HL-60 (cell line): ENCODE measurements at regions not wholly inside any gene's neighbourhood (a gene's known extent, or its start where the extent isn't known, plus 50 kb on each side); places are given as distances from the start of the nearest gene placed in this dataset.

Source experiments
- DNase-seq, 2 experiments: peaks; one replicate each; pipeline ENCODE4 v3.0.0-alpha.2; 2010 to 2020; ENCODE audit warnings: low read depth in 1 of 2, low spot score in 1 of 2
- H3K27ac ChIP-seq: fragments of 250-450 bp; sonication (Bioruptor Pico); replicated peaks from 2 replicates; pipeline ENCODE4 v1.5.1; 2020; ENCODE audit warnings: mild to moderate bottlenecking, moderate library complexity
- H3K27me3 ChIP-seq: fragments of 250-450 bp; sonication (Bioruptor Pico); 2 replicates; pipeline ENCODE4 v1.5.1; 2021; ENCODE audit warnings: mild to moderate bottlenecking, moderate library complexity; ENCODE audit not compliant: insufficient read depth, poor library complexity, severe bottlenecking
- H3K4me3 ChIP-seq: replicated peaks from 2 replicates; pipeline ENCODE4 v1.5.1; 2011; ENCODE audit warnings: mild to moderate bottlenecking, control low read depth, low read length; ENCODE audit not compliant: insufficient read depth
- GABPA ChIP-seq: IDR thresholded peaks from 2 replicates; pipeline ENCODE4 v1.6.1; 2012; ENCODE audit warnings: low read depth
- SPI1 ChIP-seq: IDR thresholded peaks from 2 replicates; pipeline ENCODE4 v1.6.1; 2012; ENCODE audit warnings: low read depth, mild to moderate bottlenecking, borderline replicate concordance
- TF ChIP-seq, protein P1 (sequence below): IDR thresholded peaks from one replicate; pipeline ENCODE4 v1.5.1; 2011; ENCODE audit warnings: low read length, control low read depth, inconsistent platforms; ENCODE audit not compliant: insufficient read depth
- TF ChIP-seq, protein P2 (sequence below): IDR thresholded peaks from 2 replicates; pipeline ENCODE4 v1.6.1; 2012; ENCODE audit warnings: low read depth; ENCODE audit not compliant: insufficient replicate concordance

DNA sequence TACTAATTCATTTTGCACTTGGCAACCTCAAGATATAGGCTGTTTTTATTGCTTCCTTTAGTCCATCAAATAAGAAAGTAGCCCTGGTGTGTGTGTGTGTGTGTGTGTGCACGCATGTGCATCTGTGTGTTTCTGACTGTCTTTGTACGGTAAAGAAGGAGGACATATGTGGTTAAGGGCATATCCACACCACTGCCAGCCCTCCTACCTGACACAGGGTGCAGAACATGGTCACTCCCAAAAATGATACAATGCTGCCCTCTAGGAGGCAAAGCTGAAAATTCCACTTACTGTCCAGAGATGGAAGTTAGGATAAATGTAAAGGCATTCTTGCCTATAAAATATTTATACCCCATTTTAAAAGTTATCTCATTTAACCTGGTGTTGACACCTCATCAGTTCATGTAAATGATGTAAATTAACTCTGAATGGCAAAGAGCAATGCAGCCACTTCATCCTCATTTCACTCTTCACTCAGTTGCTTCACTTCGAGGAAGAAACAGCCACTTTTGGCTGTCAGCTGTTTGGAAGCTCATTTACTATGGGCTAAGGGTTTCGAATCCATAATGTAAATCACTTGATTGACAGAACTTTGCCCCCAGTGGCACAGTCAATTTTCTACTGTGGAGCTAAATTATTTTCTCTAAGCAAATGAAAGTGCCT, 83.1 kb upstream of the MTNR1B start:
- DNase-seq, result peak in 1 of 2 experiments; percentile 31
- H3K27ac ChIP-seq, result no peak overlapping the region
- no peaks in the 10 kb centered on the region for H3K27me3 ChIP-seq
- TF ChIP-seq, protein P1, sequence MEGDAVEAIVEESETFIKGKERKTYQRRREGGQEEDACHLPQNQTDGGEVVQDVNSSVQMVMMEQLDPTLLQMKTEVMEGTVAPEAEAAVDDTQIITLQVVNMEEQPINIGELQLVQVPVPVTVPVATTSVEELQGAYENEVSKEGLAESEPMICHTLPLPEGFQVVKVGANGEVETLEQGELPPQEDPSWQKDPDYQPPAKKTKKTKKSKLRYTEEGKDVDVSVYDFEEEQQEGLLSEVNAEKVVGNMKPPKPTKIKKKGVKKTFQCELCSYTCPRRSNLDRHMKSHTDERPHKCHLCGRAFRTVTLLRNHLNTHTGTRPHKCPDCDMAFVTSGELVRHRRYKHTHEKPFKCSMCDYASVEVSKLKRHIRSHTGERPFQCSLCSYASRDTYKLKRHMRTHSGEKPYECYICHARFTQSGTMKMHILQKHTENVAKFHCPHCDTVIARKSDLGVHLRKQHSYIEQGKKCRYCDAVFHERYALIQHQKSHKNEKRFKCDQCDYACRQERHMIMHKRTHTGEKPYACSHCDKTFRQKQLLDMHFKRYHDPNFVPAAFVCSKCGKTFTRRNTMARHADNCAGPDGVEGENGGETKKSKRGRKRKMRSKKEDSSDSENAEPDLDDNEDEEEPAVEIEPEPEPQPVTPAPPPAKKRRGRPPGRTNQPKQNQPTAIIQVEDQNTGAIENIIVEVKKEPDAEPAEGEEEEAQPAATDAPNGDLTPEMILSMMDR, result peak; percentile 38
- no peak for TF ChIP-seq SPI1
- no peak overlapping the region for H3K4me3 ChIP-seq

DNA sequence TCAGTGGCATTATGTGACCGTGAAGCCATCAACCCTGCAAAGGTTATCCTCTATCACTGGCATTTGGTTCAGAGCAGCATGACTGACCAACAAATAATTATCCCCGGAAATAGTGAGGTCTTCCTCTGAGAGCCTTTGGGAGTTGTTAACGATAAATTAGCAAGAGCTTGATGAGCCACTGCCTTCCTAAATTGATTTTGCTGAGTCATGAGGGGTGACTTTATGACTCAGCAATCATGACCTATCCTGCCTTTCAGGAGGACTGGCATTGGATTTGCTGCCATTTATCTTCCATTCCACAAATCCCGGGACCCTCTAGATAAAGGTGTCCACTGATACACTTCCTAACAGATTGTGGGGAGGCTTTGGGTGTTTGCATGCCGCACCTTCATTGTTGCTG, 80.8 kb upstream of the MTNR1B start:
- H3K27ac ChIP-seq, result no peak overlapping the region
- no peak for DNase-seq
- TF ChIP-seq, protein P1, result no peak
- TF ChIP-seq, protein P2, sequence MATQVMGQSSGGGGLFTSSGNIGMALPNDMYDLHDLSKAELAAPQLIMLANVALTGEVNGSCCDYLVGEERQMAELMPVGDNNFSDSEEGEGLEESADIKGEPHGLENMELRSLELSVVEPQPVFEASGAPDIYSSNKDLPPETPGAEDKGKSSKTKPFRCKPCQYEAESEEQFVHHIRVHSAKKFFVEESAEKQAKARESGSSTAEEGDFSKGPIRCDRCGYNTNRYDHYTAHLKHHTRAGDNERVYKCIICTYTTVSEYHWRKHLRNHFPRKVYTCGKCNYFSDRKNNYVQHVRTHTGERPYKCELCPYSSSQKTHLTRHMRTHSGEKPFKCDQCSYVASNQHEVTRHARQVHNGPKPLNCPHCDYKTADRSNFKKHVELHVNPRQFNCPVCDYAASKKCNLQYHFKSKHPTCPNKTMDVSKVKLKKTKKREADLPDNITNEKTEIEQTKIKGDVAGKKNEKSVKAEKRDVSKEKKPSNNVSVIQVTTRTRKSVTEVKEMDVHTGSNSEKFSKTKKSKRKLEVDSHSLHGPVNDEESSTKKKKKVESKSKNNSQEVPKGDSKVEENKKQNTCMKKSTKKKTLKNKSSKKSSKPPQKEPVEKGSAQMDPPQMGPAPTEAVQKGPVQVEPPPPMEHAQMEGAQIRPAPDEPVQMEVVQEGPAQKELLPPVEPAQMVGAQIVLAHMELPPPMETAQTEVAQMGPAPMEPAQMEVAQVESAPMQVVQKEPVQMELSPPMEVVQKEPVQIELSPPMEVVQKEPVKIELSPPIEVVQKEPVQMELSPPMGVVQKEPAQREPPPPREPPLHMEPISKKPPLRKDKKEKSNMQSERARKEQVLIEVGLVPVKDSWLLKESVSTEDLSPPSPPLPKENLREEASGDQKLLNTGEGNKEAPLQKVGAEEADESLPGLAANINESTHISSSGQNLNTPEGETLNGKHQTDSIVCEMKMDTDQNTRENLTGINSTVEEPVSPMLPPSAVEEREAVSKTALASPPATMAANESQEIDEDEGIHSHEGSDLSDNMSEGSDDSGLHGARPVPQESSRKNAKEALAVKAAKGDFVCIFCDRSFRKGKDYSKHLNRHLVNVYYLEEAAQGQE, result no peak
- TF ChIP-seq GABPA (no peak), SPI1 (no peak)

DNA sequence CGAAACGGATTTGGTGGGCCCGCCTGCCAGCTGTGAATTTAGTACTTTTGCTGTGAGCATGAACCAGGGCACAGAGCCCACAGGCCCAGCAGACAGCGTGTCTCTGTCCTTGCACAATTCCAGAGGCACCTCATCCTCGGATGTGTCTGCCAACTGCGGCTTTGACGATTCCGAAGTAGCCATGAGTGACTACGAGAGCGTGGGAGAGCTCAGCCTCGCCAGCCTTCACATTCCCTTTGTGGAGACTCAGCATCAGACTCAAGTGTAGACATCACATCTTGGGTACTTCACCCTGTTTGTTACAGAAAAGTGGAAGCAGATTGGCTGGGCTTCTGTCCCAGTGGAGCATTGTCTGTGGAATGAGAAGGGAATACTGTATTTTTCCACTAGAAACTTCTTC, 78.6 kb upstream of the MTNR1B start:
- H3K4me3 ChIP-seq, result no peak overlapping the region
- no peak overlapping the region for H3K27ac ChIP-seq
- no peaks in the 10 kb centered on the region for H3K27me3 ChIP-seq
- no peak for DNase-seq
- TF ChIP-seq, protein P1, result no peak

More for the DNA sequence above, 80.8 kb upstream of the MTNR1B start:
- Histone ChIP-seq H3K27me3 (no peaks in the 10 kb centered on the region), H3K4me3 (no peak overlapping the region)

DNA sequence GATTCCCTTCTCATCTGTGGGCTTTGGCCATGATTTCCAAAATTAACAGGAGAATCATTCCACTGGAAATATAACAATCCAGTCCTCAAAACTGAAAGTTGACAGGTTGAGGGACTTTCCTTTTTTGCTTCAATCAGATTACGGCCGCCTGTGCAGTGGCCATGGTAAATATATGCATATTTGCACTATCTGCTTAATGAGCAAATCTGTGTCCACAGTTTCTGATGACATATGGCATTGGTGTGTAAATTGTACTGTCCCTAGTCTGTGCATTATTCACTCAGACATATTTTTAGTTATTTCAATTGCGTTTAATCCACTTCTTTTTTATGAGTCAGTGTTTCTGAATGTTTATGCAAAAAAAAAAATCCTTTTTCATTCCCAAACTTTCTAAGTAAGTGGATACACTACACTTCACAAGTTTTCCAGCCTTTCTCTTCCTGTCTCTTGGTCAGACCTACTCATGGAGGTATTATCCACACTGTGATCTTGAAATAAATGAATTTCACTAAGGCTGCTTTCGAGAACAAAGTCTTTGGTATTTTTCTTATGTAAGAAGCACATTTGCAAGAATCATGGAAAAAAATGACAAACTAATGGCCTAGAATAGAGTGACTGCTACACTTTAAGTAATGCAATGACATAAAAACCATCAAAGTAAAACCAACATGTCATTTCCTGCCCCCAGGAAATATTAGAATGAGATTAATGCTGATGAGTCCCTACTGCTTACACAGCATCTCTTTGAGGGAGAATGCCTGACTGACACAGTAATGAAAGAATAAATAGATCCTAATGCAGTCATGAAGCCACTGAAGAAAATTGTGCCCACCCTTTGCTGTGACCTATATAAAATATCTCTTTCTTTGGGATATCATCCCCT, 76.4 kb upstream of the MTNR1B start:
- TF ChIP-seq GABPA (no peak), SPI1 (no peak)
- TF ChIP-seq, protein P1, result no peak
- DNase-seq, result no peak
- H3K27me3 ChIP-seq, result no peaks in the 10 kb centered on the region
- no peak overlapping the region for H3K27ac ChIP-seq
- H3K4me3 ChIP-seq, result no peak overlapping the region
